C4-2B (cell line): ENCODE measurements at regions not wholly inside any gene's neighbourhood (a gene's known extent, or its start where the extent isn't known, plus 50 kb on each side); places are given as distances from the start of the nearest gene placed in this dataset.

Experiments used
- ZFX ChIP-seq: fragments of 450-650 bp; IDR thresholded peaks from 2 replicates; pipeline ENCODE4 v1.6.1; 2017
- TF ChIP-seq, protein P1 (sequence below): fragments of 450-650 bp; conservative IDR thresholded peaks from 2 replicates; pipeline ENCODE4 v1.5.1; 2017; ENCODE audit warnings: mild to moderate bottlenecking

DNA sequence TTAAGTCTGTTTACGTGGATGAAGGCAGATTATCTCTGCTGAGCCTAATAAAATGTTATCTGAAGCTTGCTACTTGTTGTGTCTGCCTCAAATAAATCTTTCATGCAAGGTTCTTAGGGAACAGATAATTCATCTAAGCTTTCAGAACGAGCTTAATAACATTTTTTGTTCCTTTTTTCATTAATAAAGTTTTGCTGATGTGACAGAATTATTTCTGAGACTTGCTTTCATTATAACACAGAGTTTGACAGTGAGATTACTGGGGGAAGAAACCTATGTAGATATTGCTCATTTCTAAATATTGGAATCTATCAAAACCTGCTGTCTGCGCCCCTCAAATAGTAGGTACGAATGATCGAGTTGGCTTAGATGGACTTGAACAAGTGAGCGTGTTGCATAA is 948.7 kb upstream of the SEL1L start:
- no peak for TF ChIP-seq ZFX
- TF ChIP-seq, protein P1, sequence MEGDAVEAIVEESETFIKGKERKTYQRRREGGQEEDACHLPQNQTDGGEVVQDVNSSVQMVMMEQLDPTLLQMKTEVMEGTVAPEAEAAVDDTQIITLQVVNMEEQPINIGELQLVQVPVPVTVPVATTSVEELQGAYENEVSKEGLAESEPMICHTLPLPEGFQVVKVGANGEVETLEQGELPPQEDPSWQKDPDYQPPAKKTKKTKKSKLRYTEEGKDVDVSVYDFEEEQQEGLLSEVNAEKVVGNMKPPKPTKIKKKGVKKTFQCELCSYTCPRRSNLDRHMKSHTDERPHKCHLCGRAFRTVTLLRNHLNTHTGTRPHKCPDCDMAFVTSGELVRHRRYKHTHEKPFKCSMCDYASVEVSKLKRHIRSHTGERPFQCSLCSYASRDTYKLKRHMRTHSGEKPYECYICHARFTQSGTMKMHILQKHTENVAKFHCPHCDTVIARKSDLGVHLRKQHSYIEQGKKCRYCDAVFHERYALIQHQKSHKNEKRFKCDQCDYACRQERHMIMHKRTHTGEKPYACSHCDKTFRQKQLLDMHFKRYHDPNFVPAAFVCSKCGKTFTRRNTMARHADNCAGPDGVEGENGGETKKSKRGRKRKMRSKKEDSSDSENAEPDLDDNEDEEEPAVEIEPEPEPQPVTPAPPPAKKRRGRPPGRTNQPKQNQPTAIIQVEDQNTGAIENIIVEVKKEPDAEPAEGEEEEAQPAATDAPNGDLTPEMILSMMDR: no peak
